ENCODE measurements at regions not wholly inside any gene's neighbourhood (a gene's known extent, or its start where the extent isn't known, plus 50 kb on each side); places are given as distances from the start of the nearest gene placed in this dataset.

GRCh38 chr3:132209855-132210254 is 107.4 kb upstream of the ACP3 start:
- no peak for TF ChIP-seq FOXM1 (IDR thresholded peaks at IDR 0.05; ENCODE audit: borderline replicate concordance)
- no peak for TF ChIP-seq ARNT (IDR thresholded peaks at IDR 0.05)
- TF ChIP-seq, protein P1, sequence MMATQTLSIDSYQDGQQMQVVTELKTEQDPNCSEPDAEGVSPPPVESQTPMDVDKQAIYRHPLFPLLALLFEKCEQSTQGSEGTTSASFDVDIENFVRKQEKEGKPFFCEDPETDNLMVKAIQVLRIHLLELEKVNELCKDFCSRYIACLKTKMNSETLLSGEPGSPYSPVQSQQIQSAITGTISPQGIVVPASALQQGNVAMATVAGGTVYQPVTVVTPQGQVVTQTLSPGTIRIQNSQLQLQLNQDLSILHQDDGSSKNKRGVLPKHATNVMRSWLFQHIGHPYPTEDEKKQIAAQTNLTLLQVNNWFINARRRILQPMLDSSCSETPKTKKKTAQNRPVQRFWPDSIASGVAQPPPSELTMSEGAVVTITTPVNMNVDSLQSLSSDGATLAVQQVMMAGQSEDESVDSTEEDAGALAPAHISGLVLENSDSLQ (IDR thresholded peaks at IDR 0.05), result no peak
- TF ChIP-seq BHLHE40 (IDR thresholded peaks at IDR 0.05; ENCODE audit: borderline replicate concordance), result no peak
- TF ChIP-seq SUZ12 (IDR thresholded peaks at IDR 0.05), result no peak
- no peak for TF ChIP-seq FOXA1 (IDR thresholded peaks at IDR 0.05)
- no peak for TF ChIP-seq CTBP1 (IDR thresholded peaks at IDR 0.05; ENCODE audit: borderline replicate concordance)
